Erythroblast (primary cell): ENCODE measurements at regions not wholly inside any gene's neighbourhood (a gene's known extent, or its start where the extent isn't known, plus 50 kb on each side); places are given as distances from the start of the nearest gene placed in this dataset.

Source experiments
- GATA1 ChIP-seq: IDR thresholded peaks from 2 replicates; pipeline ENCODE4 v1.6.1; 2011; ENCODE audit warnings: low read depth, mild to moderate bottlenecking, control low read depth, low read length, moderate library complexity
- POLR2A ChIP-seq: IDR thresholded peaks from 2 replicates; pipeline ENCODE4 v1.6.1; 2011; ENCODE audit warnings: mild to moderate bottlenecking, low read length

- TF ChIP-seq POLR2A (no peak), GATA1 (no peak)
Measured at GRCh38 chr6:168870982-168871381, 382.7 kb downstream of the THBS2 start.
